GM12878 (cell line): ENCODE measurements at regions not wholly inside any gene's neighbourhood (a gene's known extent, or its start where the extent isn't known, plus 50 kb on each side); places are given as distances from the start of the nearest gene placed in this dataset.

ENCODE experiments used
- ATAC-seq: fragments of 200-7000 bp; cut with Tn5 transposase; 3 replicates; pipeline ENCODE4 v1.9.1; 2020; ENCODE audit warnings: mild to moderate bottlenecking, moderate library complexity
- BruUV-seq: library from RNA; stranded (reverse); fragments of 400-500 nt; replicated peaks from 2 replicates; lab custom pipeline; 2021; lab: Mats Ljungman, UMichigan
- CTCF ChIA-PET: fragments of 300-600 bp; sonication (Branson Sonifier 250); formaldehyde crosslinking; extraction: SDS; loops from one replicate; lab custom pipeline; 2021; ENCODE audit warnings: inconsistent platforms; lab: Yijun Ruan, JAX
- POLR2A ChIA-PET: fragments of 350-600 bp; formaldehyde crosslinking; extraction: SDS; loops from one replicate; lab custom pipeline; 2021; ENCODE audit warnings: inconsistent platforms; lab: Charles Lee
- RAD21 ChIA-PET: fragments of 300-600 bp; sonication (Branson Sonifier 250); formaldehyde crosslinking; loops from one replicate; lab custom pipeline; 2023; ENCODE audit warnings: antibody characterized with exemption; ENCODE audit not compliant: unreplicated experiment; lab: Charles Lee
- SMC1A ChIA-PET: fragments of 300-600 bp; sonication (Branson Sonifier 250); formaldehyde crosslinking; loops from one replicate; lab custom pipeline; 2023; ENCODE audit not compliant: unreplicated experiment, uncharacterized antibody; lab: Charles Lee
- DNase-seq: peaks from one replicate; pipeline ENCODE4 v3.0.0-alpha.2; 2011; ENCODE audit warnings: low read depth, low spot score
- FAIRE-seq: peaks from 3 replicates; lab custom pipeline; 2011; peaks lifted over from hg19 to GRCh38; lab: Jason Lieb, UNC
- H2AFZ ChIP-seq: 2 replicates; pipeline ENCODE4 v1.6.0; 2011; ENCODE audit warnings: low read depth, low read length, control low read depth; ENCODE audit not compliant: control insufficient read depth
- H3K27ac ChIP-seq: 2 replicates; pipeline ENCODE4 v1.5.1; 2011; ENCODE audit warnings: control low read depth; ENCODE audit not compliant: control insufficient read depth, insufficient read depth
- H3K27me3 ChIP-seq, 2 experiments: replicated peaks in 1 of 2; 2 replicates each; pipeline versions ENCODE4 v1.6.0 to v1.6.1; 2011; ENCODE audit warnings: low read length in 1 of 2; ENCODE audit not compliant: control insufficient read depth in 2 of 2, insufficient read depth in 2 of 2
- H3K36me3 ChIP-seq, 2 experiments: 2 replicates each; pipeline ENCODE4 v1.5.1; 2011; ENCODE audit warnings: low read length in 1 of 2; ENCODE audit not compliant: control insufficient read depth in 2 of 2, insufficient read depth in 2 of 2
- H3K4me1 ChIP-seq: 2 replicates; pipeline ENCODE4 v1.6.1; 2011; ENCODE audit warnings: mild to moderate bottlenecking, low read length, moderate library complexity, mixed read lengths; ENCODE audit not compliant: control insufficient read depth, insufficient read depth
- H3K4me2 ChIP-seq: 2 replicates; pipeline ENCODE4 v1.6.0; 2011; ENCODE audit warnings: control low read depth; ENCODE audit not compliant: control insufficient read depth, insufficient read depth
- H3K4me3 ChIP-seq: fragments of 200-600 bp; sonication (generic); 2 replicates; pipeline ENCODE4 v1.5.1; 2016
- H3K79me2 ChIP-seq: 2 replicates; pipeline ENCODE4 v1.6.0; 2011; ENCODE audit warnings: low read length; ENCODE audit not compliant: control insufficient read depth, insufficient read depth
- H3K9ac ChIP-seq: 2 replicates; pipeline ENCODE4 v1.8.0; 2011; ENCODE audit warnings: low read length, control low read depth, mixed read lengths; ENCODE audit not compliant: control insufficient read depth, insufficient read depth
- H3K9me3 ChIP-seq: replicated peaks from 3 replicates; pipeline ENCODE4 v1.5.1; 2011; ENCODE audit warnings: mild to moderate bottlenecking, low read length; ENCODE audit not compliant: control insufficient read depth, insufficient read depth
- H4K20me1 ChIP-seq: 2 replicates; pipeline ENCODE4 v1.6.0; 2011; ENCODE audit not compliant: control insufficient read depth, insufficient read depth
- BACH1 ChIP-seq: fragments of 450-650 bp; IDR thresholded peaks from 2 replicates; pipeline ENCODE4 v1.6.1; 2017; ENCODE audit warnings: mild to moderate bottlenecking, borderline replicate concordance
- ESRRA ChIP-seq: IDR thresholded peaks from 2 replicates; pipeline ENCODE4 v1.6.1; 2012; ENCODE audit warnings: mild to moderate bottlenecking, low read length, improper control_type of control experiment
- IKZF2 ChIP-seq, 2 experiments: fragments of 450-650 bp; IDR thresholded peaks; 2 replicates each; pipeline ENCODE4 v1.6.1; 2017; ENCODE audit warnings: mild to moderate bottlenecking in 2 of 2, moderate library complexity in 2 of 2
- NR2C1 ChIP-seq: fragments of 450-650 bp; IDR thresholded peaks from 2 replicates; pipeline ENCODE4 v1.6.1; 2017; ENCODE audit warnings: antibody characterized with exemption, mild to moderate bottlenecking, moderate library complexity
- PAX5 ChIP-seq: IDR thresholded peaks from 2 replicates; pipeline ENCODE4 v1.6.1; 2011; ENCODE audit warnings: low read depth, low read length, borderline replicate concordance
- RELA ChIP-seq: fragments of 450-650 bp; IDR thresholded peaks from 2 replicates; pipeline ENCODE4 v1.8.0; 2014; ENCODE audit warnings: borderline replicate concordance; ENCODE audit not compliant: partially characterized antibody
- SUPT20H ChIP-seq: IDR thresholded peaks from 2 replicates; pipeline ENCODE4 v1.6.1; 2011; ENCODE audit warnings: low read depth, mild to moderate bottlenecking, low read length, moderate library complexity, borderline replicate concordance; ENCODE audit not compliant: control insufficient read depth
- TCF12 ChIP-seq: IDR thresholded peaks from 2 replicates; pipeline ENCODE4 v1.6.1; 2011; ENCODE audit warnings: low read depth, mild to moderate bottlenecking, low read length
- TCF3 ChIP-seq: IDR thresholded peaks from 2 replicates; pipeline ENCODE4 v1.6.1; 2012; ENCODE audit warnings: low read depth, mild to moderate bottlenecking, low read length, borderline replicate concordance; ENCODE audit not compliant: insufficient read depth
- ZBED1 ChIP-seq: IDR thresholded peaks from 2 replicates; pipeline ENCODE4 v1.6.1; 2016; ENCODE audit warnings: borderline replicate concordance
- ZNF207 ChIP-seq: fragments of 450-650 bp; IDR thresholded peaks from 2 replicates; pipeline ENCODE4 v1.6.1; 2014; ENCODE audit warnings: antibody characterized with exemption, mild to moderate bottlenecking, borderline replicate concordance
- ZNF217 ChIP-seq: fragments of 450-650 bp; IDR thresholded peaks from 2 replicates; pipeline ENCODE4 v1.6.1; 2017; ENCODE audit warnings: antibody characterized with exemption, mild to moderate bottlenecking
- ZZZ3 ChIP-seq: IDR thresholded peaks from 2 replicates; pipeline ENCODE4 v1.6.1; 2011; ENCODE audit warnings: low read depth; ENCODE audit not compliant: control insufficient read depth, insufficient read length
- WGBS: methylation state at CpG from one replicate; pipeline ENCODE4 v1.1.6; 2016; ENCODE audit warnings: low lambda C conversion rate; ENCODE audit not compliant: insufficient replicate concordance, insufficient coverage; ENCODE audit errors: missing lambda C conversion rate; 5-methylcytosine and 5-hydroxymethylcytosine counted together
- in situ Hi-C: fragments of 300-500 bp; cut with MboI; formaldehyde crosslinking; loops from 9 replicates; pipeline ENCODE4 v1.14.3; 2018; ENCODE audit warnings: mixed read lengths
- intact Hi-C: fragments of 100-400 bp; cut with micrococcal nuclease; formaldehyde crosslinking; loops from one replicate; pipeline ENCODE4 v1.14.2; 2022; ENCODE audit not compliant: unreplicated experiment
- TF ChIP-seq, protein P1 (sequence below): IDR thresholded peaks from 2 replicates; pipeline ENCODE4 v1.6.1; 2012; ENCODE audit warnings: mild to moderate bottlenecking, low read depth, low read length
- TF ChIP-seq, protein P2 (sequence below): IDR thresholded peaks from 2 replicates; pipeline ENCODE4 v1.6.1; 2011; ENCODE audit warnings: borderline replicate concordance, low read depth, mild to moderate bottlenecking, moderate library complexity, low read length; ENCODE audit not compliant: insufficient read depth, poor library complexity, severe bottlenecking

DNA sequence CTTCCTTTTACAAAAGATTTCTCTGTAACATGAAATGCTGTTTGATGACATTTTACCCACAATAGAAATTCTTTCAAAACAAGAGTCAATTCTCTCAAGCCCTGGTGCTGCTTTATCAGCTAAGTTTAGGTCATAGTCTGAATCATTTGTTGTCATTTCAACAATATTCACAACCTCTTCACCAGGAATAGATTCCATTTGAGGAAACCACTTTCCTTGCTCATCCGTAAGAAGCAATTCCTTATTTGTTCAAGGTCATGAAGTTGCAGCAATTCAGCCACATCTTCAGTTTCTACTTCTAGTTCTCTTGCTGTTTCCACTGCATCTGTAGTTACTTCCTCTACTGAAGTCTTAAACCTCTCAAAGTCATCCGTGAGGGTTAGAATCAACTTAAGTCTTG lies 315.3 kb downstream of the TYW1 start:
- no peak for DNase-seq
- Histone ChIP-seq H2AFZ (no peak overlapping the region), H4K20me1 (no peaks in the 10 kb centered on the region), H3K4me2 (no peak overlapping the region), H3K27me3 (no peaks in the 10 kb centered on the region), H3K79me2 (no peaks in the 10 kb centered on the region), H3K27ac (no peak overlapping the region), H3K4me1 (no peaks in the 10 kb centered on the region), H3K9me3 (no peaks in the 10 kb centered on the region), H3K36me3 (peaks cover 6 to 23% of the 10 kb centered on the region in 2 experiments), H3K9ac (no peak overlapping the region), H3K4me3 (no peak overlapping the region)
- RAD21 ChIA-PET, result no interaction called here
- intact Hi-C loops (no loop called here), in situ Hi-C loops (loop anchor here (25.0 kb wide), 1 partner anchor 275 kb away; no protein-coding TSS in a partner anchor)
- TF ChIP-seq ZZZ3 (no peak), PAX5 (no peak), TCF3 (no peak), ESRRA (no peak), BACH1 (no peak), ZNF207 (no peak), ZNF217 (no peak), NR2C1 (no peak), ZBED1 (no peak), TCF12 (no peak), IKZF2 (IDR thresholded peaks at IDR 0.05) (no peak), RELA (no peak), SUPT20H (no peak)
- TF ChIP-seq, protein P1, sequence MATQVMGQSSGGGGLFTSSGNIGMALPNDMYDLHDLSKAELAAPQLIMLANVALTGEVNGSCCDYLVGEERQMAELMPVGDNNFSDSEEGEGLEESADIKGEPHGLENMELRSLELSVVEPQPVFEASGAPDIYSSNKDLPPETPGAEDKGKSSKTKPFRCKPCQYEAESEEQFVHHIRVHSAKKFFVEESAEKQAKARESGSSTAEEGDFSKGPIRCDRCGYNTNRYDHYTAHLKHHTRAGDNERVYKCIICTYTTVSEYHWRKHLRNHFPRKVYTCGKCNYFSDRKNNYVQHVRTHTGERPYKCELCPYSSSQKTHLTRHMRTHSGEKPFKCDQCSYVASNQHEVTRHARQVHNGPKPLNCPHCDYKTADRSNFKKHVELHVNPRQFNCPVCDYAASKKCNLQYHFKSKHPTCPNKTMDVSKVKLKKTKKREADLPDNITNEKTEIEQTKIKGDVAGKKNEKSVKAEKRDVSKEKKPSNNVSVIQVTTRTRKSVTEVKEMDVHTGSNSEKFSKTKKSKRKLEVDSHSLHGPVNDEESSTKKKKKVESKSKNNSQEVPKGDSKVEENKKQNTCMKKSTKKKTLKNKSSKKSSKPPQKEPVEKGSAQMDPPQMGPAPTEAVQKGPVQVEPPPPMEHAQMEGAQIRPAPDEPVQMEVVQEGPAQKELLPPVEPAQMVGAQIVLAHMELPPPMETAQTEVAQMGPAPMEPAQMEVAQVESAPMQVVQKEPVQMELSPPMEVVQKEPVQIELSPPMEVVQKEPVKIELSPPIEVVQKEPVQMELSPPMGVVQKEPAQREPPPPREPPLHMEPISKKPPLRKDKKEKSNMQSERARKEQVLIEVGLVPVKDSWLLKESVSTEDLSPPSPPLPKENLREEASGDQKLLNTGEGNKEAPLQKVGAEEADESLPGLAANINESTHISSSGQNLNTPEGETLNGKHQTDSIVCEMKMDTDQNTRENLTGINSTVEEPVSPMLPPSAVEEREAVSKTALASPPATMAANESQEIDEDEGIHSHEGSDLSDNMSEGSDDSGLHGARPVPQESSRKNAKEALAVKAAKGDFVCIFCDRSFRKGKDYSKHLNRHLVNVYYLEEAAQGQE, result no peak
- TF ChIP-seq, protein P2, sequence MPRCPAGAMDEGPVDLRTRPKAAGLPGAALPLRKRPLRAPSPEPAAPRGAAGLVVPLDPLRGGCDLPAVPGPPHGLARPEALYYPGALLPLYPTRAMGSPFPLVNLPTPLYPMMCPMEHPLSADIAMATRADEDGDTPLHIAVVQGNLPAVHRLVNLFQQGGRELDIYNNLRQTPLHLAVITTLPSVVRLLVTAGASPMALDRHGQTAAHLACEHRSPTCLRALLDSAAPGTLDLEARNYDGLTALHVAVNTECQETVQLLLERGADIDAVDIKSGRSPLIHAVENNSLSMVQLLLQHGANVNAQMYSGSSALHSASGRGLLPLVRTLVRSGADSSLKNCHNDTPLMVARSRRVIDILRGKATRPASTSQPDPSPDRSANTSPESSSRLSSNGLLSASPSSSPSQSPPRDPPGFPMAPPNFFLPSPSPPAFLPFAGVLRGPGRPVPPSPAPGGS, result no peak
- FAIRE-seq, result no peak
- no peak for ATAC-seq
- POLR2A ChIA-PET, result no interaction called here
- 97% methylated on average over 2 of the region's 2 CpGs for WGBS
- SMC1A ChIA-PET, result no interaction called here
- no TSS peak for BruUV-seq
- CTCF ChIA-PET, result no interaction called here
